ENCODE measurements at regions not wholly inside any gene's neighbourhood (a gene's known extent, or its start where the extent isn't known, plus 50 kb on each side); places are given as distances from the start of the nearest gene placed in this dataset.

DNA sequence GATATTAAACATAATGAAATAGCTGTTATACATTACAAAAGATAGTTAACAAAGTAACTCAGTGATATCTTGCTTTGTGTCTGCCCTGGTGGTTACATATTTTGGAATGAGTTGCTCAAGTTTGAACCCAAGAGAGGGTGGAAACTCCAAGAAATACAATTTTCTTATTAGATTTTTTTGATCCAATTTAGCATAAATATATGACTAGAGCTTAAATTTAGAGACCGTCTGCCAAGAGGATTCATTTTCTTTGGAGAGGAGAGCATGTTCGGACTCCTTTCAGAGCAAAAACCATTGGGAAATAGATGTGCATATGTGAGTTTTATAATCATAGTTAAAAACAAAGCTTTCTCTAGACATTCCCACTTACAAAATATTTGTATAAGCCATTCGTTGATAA is 353.4 kb downstream of the EPM2A start:
- no peaks in the 10 kb centered on the region for H3K27me3 ChIP-seq (ENCODE audit: control insufficient read depth in 1 of 2, insufficient read depth in 2 of 2, low read length in 2 of 2)
- FAIRE-seq (no peak), DNase-seq (ENCODE audit: low spot score) (no peak), ATAC-seq (no peak)
- peaks cover 7% of the 10 kb centered on the region for H3K9me3 ChIP-seq (ENCODE audit: low read length)
- no peak overlapping the region for H3K9ac ChIP-seq (ENCODE audit: insufficient read depth, low read depth, low read length)
- no peak overlapping the region for H3K27ac ChIP-seq (ENCODE audit: extremely low read length, insufficient read depth, low read length)
- H3K4me2 ChIP-seq (ENCODE audit: low read depth, low read length), result no peak overlapping the region
- no peaks in the 10 kb centered on the region for H3K36me3 ChIP-seq (replicated peaks in 1 of 2; ENCODE audit: control insufficient read depth in 1 of 2, insufficient read depth in 2 of 2, low read length in 2 of 2)
- 14% methylated on average over 3 of the region's 3 CpGs for WGBS (ENCODE audit: low lambda C conversion rate)
- no peak overlapping the region for H3K4me3 ChIP-seq (replicated peaks in 1 of 3; ENCODE audit: insufficient read depth in 1 of 3, low read depth in 2 of 3, low read length in 3 of 3)
- H4K20me1 ChIP-seq (ENCODE audit: insufficient read depth, low read length), result no peaks in the 10 kb centered on the region
- TF ChIP-seq ZNF329 (CRISPR knock-in tag; IDR thresholded peaks at IDR 0.05; ENCODE audit: low read depth), result no peak
- TF ChIP-seq, protein P1, sequence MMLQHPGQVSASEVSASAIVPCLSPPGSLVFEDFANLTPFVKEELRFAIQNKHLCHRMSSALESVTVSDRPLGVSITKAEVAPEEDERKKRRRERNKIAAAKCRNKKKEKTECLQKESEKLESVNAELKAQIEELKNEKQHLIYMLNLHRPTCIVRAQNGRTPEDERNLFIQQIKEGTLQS (CRISPR knock-in tag; IDR thresholded peaks at IDR 0.05), result no peak
- TF ChIP-seq ZNF564 (CRISPR knock-in tag; IDR thresholded peaks at IDR 0.05), result no peak
- no peaks in the 10 kb centered on the region for H3K4me1 ChIP-seq (ENCODE audit: insufficient read depth, low read length)
- ChIA-PET POLR2A (no interaction called here), CTCF (ENCODE audit: low intra/inter-chr PET ratio, low total read pairs) (no interaction called here)
- no peaks in the 10 kb centered on the region for H3K79me2 ChIP-seq (ENCODE audit: insufficient read depth, low read length)
- in situ Hi-C loops (cut with HindIII; ENCODE audit: extremely low pct_ligation_motif_present, low pct_unique_long_range_greater_than_20kb), result no loop called here
- no peak overlapping the region for H2AFZ ChIP-seq (ENCODE audit: low read length)
- intact Hi-C loops (cut with micrococcal nuclease; ENCODE audit: unreplicated experiment), result no loop called here
- no TSS peak for BruUV-seq (replicated peaks)

DNA sequence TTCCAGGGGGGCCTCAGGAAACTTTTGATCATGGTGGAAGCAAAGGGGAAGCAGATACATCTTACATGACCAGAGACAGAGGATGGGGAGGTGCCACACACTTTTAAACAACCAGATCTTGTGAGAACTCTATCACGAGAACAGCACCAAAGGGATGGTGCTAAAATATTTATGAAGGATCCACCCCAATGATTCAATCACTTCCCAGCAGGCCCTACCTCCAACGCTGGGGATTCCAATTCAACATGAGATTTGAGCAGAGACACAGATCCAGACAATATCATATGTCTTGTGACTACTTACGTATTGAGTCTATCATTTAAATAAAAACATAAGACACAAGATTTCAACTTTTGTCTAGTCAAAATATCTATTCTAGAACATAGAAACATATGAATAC is 351.9 kb downstream of the EPM2A start:
- no peak overlapping the region for H3K9ac ChIP-seq (ENCODE audit: insufficient read depth, low read depth, low read length)
- no peak overlapping the region for H3K4me2 ChIP-seq (ENCODE audit: low read depth, low read length)
- no peaks in the 10 kb centered on the region for H3K9me3 ChIP-seq (ENCODE audit: low read length)
- CTCF ChIA-PET (ENCODE audit: low intra/inter-chr PET ratio, low total read pairs), result no interaction called here
- H3K4me3 ChIP-seq (replicated peaks in 1 of 3; ENCODE audit: insufficient read depth in 1 of 3, low read depth in 2 of 3, low read length in 3 of 3), result no peak overlapping the region
- H3K79me2 ChIP-seq (ENCODE audit: insufficient read depth, low read length), result no peaks in the 10 kb centered on the region
- ATAC-seq (no peak), FAIRE-seq (no peak), DNase-seq (ENCODE audit: low spot score) (no peak)
- no peak overlapping the region for H3K27ac ChIP-seq (ENCODE audit: extremely low read length, insufficient read depth, low read length)
- in situ Hi-C loops (cut with HindIII; ENCODE audit: extremely low pct_ligation_motif_present, low pct_unique_long_range_greater_than_20kb), result no loop called here
- no peaks in the 10 kb centered on the region for H3K4me1 ChIP-seq (ENCODE audit: insufficient read depth, low read length)
- H3K36me3 ChIP-seq (replicated peaks in 1 of 2; ENCODE audit: control insufficient read depth in 1 of 2, insufficient read depth in 2 of 2, low read length in 2 of 2), result no peaks in the 10 kb centered on the region
- no peaks in the 10 kb centered on the region for H3K27me3 ChIP-seq (ENCODE audit: control insufficient read depth in 1 of 2, insufficient read depth in 2 of 2, low read length in 2 of 2)
- BruUV-seq (replicated peaks), result no TSS peak
- 15% methylated on average over 3 of the region's 3 CpGs for WGBS (ENCODE audit: low lambda C conversion rate)
- intact Hi-C loops (cut with micrococcal nuclease; ENCODE audit: unreplicated experiment), result no loop called here
- POLR2A ChIA-PET, result no interaction called here
- TF ChIP-seq ZNF670 (CRISPR knock-in tag; IDR thresholded peaks at IDR 0.05; ENCODE audit: borderline replicate concordance), result no peak
- TF ChIP-seq RARA (CRISPR knock-in tag; IDR thresholded peaks at IDR 0.05), result no peak
- no peak for TF ChIP-seq MAZ (IDR thresholded peaks at IDR 0.05; ENCODE audit: borderline replicate concordance, low read depth, low read length)
- TF ChIP-seq MAZ (CRISPR knock-in tag; IDR thresholded peaks at IDR 0.05; ENCODE audit: low read depth), result no peak
- no peak for TF ChIP-seq MAFK (conservative IDR thresholded peaks at IDR 0.05 in 1 of 2, IDR thresholded peaks at IDR 0.05 in 1 of 2; ENCODE audit: low read length in 2 of 2)
- TF ChIP-seq, protein P2, sequence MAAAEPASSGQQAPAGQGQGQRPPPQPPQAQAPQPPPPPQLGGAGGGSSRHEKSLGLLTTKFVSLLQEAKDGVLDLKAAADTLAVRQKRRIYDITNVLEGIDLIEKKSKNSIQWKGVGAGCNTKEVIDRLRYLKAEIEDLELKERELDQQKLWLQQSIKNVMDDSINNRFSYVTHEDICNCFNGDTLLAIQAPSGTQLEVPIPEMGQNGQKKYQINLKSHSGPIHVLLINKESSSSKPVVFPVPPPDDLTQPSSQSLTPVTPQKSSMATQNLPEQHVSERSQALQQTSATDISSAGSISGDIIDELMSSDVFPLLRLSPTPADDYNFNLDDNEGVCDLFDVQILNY (CRISPR knock-in tag; conservative IDR thresholded peaks at IDR 0.05), result no peak
- TF ChIP-seq KLF6 (CRISPR knock-in tag; IDR thresholded peaks at IDR 0.05), result no peak
- TF ChIP-seq ISL2 (CRISPR knock-in tag; IDR thresholded peaks at IDR 0.05), result no peak
- TF ChIP-seq, protein P3, sequence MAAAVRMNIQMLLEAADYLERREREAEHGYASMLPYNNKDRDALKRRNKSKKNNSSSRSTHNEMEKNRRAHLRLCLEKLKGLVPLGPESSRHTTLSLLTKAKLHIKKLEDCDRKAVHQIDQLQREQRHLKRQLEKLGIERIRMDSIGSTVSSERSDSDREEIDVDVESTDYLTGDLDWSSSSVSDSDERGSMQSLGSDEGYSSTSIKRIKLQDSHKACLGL (CRISPR knock-in tag; IDR thresholded peaks at IDR 0.05), result no peak
- TF ChIP-seq ZNF761 (CRISPR knock-in tag; conservative IDR thresholded peaks at IDR 0.05), result no peak
- TF ChIP-seq ZBTB8A (CRISPR knock-in tag; IDR thresholded peaks at IDR 0.05; ENCODE audit: borderline replicate concordance, low read depth), result no peak
- TF ChIP-seq, protein P4, sequence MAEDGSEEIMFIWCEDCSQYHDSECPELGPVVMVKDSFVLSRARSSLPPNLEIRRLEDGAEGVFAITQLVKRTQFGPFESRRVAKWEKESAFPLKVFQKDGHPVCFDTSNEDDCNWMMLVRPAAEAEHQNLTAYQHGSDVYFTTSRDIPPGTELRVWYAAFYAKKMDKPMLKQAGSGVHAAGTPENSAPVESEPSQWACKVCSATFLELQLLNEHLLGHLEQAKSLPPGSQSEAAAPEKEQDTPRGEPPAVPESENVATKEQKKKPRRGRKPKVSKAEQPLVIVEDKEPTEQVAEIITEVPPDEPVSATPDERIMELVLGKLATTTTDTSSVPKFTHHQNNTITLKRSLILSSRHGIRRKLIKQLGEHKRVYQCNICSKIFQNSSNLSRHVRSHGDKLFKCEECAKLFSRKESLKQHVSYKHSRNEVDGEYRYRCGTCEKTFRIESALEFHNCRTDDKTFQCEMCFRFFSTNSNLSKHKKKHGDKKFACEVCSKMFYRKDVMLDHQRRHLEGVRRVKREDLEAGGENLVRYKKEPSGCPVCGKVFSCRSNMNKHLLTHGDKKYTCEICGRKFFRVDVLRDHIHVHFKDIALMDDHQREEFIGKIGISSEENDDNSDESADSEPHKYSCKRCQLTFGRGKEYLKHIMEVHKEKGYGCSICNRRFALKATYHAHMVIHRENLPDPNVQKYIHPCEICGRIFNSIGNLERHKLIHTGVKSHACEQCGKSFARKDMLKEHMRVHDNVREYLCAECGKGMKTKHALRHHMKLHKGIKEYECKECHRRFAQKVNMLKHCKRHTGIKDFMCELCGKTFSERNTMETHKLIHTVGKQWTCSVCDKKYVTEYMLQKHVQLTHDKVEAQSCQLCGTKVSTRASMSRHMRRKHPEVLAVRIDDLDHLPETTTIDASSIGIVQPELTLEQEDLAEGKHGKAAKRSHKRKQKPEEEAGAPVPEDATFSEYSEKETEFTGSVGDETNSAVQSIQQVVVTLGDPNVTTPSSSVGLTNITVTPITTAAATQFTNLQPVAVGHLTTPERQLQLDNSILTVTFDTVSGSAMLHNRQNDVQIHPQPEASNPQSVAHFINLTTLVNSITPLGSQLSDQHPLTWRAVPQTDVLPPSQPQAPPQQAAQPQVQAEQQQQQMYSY (CRISPR knock-in tag; IDR thresholded peaks at IDR 0.05), result no peak
- TF ChIP-seq ZFY (CRISPR knock-in tag; IDR thresholded peaks at IDR 0.05), result no peak
- no peak overlapping the region for H2AFZ ChIP-seq (ENCODE audit: low read length)
- no peaks in the 10 kb centered on the region for H4K20me1 ChIP-seq (ENCODE audit: insufficient read depth, low read length)

All from HepG2 (cell line).